Spleen (tissue), 7 donors: ENCODE measurements at regions not wholly inside any gene's neighbourhood (a gene's known extent, or its start where the extent isn't known, plus 50 kb on each side); places are given as distances from the start of the nearest gene placed in this dataset.

ENCODE experiments used
- POLR2A ChIP-seq, 3 donors: fragments of 450-650 bp; IDR thresholded peaks; one replicate each; pipeline ENCODE4 v1.5.1; 2017; ENCODE audit warnings: antibody characterized with exemption in 3 of 3, mild to moderate bottlenecking in 1 of 3
- TF ChIP-seq, protein P1 (sequence below), 11 experiments: fragments of 200-600 bp in 7 of 11; fragments of 450-650 bp in 4 of 11; sonication (generic) in 4 of 11; IDR thresholded peaks in 8 of 11; conservative IDR thresholded peaks in 3 of 11; 1 replicate in 7 of 11; 2 replicates in 4 of 11; pipeline versions ENCODE4 v1.4.0 to v1.8.0; 2016 to 2021; ENCODE audit warnings: antibody characterized with exemption in 11 of 11, inconsistent platforms in 4 of 11, mild to moderate bottlenecking in 1 of 11
- donor health status: DM: no; HTN: no; CAD: no; lungs with moderate emphysema.
- donor health status: DM: no; HTN: no; CAD: no.
- donor health status: DM: no; HTN: no; CAD: no.

- TF ChIP-seq, protein P1, sequence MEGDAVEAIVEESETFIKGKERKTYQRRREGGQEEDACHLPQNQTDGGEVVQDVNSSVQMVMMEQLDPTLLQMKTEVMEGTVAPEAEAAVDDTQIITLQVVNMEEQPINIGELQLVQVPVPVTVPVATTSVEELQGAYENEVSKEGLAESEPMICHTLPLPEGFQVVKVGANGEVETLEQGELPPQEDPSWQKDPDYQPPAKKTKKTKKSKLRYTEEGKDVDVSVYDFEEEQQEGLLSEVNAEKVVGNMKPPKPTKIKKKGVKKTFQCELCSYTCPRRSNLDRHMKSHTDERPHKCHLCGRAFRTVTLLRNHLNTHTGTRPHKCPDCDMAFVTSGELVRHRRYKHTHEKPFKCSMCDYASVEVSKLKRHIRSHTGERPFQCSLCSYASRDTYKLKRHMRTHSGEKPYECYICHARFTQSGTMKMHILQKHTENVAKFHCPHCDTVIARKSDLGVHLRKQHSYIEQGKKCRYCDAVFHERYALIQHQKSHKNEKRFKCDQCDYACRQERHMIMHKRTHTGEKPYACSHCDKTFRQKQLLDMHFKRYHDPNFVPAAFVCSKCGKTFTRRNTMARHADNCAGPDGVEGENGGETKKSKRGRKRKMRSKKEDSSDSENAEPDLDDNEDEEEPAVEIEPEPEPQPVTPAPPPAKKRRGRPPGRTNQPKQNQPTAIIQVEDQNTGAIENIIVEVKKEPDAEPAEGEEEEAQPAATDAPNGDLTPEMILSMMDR (IDR thresholded peaks at IDR 0.05 in 8 of 11, conservative IDR thresholded peaks at IDR 0.05 in 3 of 11): no peak
- TF ChIP-seq POLR2A (IDR thresholded peaks at IDR 0.05): no peak
These were observed 309.6 kb upstream of the CNTNAP5 start for GRCh38 chr2:123715467-123715982.
